Endothelial cell of umbilical vein (primary cell): ENCODE measurements at regions not wholly inside any gene's neighbourhood (a gene's known extent, or its start where the extent isn't known, plus 50 kb on each side); places are given as distances from the start of the nearest gene placed in this dataset.

ENCODE experiments used
- CTCF ChIP-seq, 2 donors: IDR thresholded peaks; 1 replicate in 1 of 2; 2 replicates in 1 of 2; pipeline ENCODE4 v1.5.1; 2011; ENCODE audit warnings: low read length in 2 of 2, mild to moderate bottlenecking in 2 of 2, moderate library complexity in 2 of 2, control low read depth in 1 of 2, inconsistent platforms in 1 of 2, low read depth in 1 of 2; ENCODE audit not compliant: insufficient read depth in 1 of 2; ENCODE audit errors: extremely low read depth in 1 of 2
- POLR2AphosphoS5 ChIP-seq: IDR thresholded peaks from 2 replicates; pipeline ENCODE4 v1.6.1; 2012; ENCODE audit warnings: low read depth, mild to moderate bottlenecking, control low read depth, low read length, moderate library complexity; ENCODE audit not compliant: insufficient read depth

DNA sequence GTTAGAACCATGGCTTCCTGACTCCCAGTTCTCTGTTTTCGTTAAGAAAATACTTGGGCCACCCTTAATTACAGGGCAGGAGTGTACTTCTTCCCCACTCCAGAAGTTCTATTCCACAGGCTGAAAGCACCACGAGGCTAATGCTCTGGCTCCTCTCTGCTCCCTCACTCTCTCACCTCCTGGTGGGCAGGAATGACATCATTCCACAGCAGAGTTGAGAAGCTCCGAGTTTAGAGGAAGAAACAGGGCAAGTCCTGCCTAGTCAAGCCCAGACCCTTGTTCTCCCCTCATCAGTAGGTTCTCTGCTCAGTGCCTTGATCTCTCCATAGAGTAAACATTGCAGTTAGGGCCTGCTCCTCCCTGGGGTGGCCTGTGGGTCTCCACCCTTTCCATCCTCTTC lies 343.8 kb upstream of the CLNK start:
- TF ChIP-seq POLR2AphosphoS5 = no peak
- no peak for TF ChIP-seq CTCF (IDR thresholded peaks at IDR 0.05; ENCODE audit: extremely low read depth in 1 of 2, insufficient read depth in 1 of 2, low read depth in 1 of 2, low read length in 2 of 2)
